ENCODE measurements at regions not wholly inside any gene's neighbourhood (a gene's known extent, or its start where the extent isn't known, plus 50 kb on each side); places are given as distances from the start of the nearest gene placed in this dataset.

- Histone ChIP-seq H3K9me3 (ENCODE audit: low read depth, low read length) (no peaks in the 10 kb centered on the region), H3K4me1 (ENCODE audit: insufficient read depth, low read length) (no peaks in the 10 kb centered on the region), H3K27me3 (ENCODE audit: insufficient read depth, low read length) (no peaks in the 10 kb centered on the region), H3K4me3 (ENCODE audit: low read length) (no peak overlapping the region)
Observed at GRCh38 chr5:3542769-3543168, 52.9 kb upstream of the IRX1 start.

- Histone ChIP-seq H3K4me3 (ENCODE audit: low read length) (no peak overlapping the region), H3K4me1 (ENCODE audit: insufficient read depth, low read length) (no peaks in the 10 kb centered on the region), H3K9me3 (ENCODE audit: low read depth, low read length) (no peaks in the 10 kb centered on the region), H3K27me3 (ENCODE audit: insufficient read depth, low read length) (no peaks in the 10 kb centered on the region)
Observed at GRCh38 chr5:3542158-3542557, 53.5 kb upstream of the IRX1 start.

- H3K4me1 ChIP-seq (ENCODE audit: insufficient read depth, low read length) = no peaks in the 10 kb centered on the region
- H3K9me3 ChIP-seq (ENCODE audit: low read depth, low read length) = no peaks in the 10 kb centered on the region
- H3K4me3 ChIP-seq (ENCODE audit: low read length) = no peak overlapping the region
- no peaks in the 10 kb centered on the region for H3K27me3 ChIP-seq (ENCODE audit: insufficient read depth, low read length)
Observed at GRCh38 chr5:3538886-3539285, 56.7 kb upstream of the IRX1 start.

- Histone ChIP-seq H3K27me3 (ENCODE audit: insufficient read depth, low read length) (no peaks in the 10 kb centered on the region), H3K4me3 (ENCODE audit: low read length) (no peak overlapping the region), H3K4me1 (ENCODE audit: insufficient read depth, low read length) (no peaks in the 10 kb centered on the region), H3K9me3 (ENCODE audit: low read depth, low read length) (no peaks in the 10 kb centered on the region)
Observed at GRCh38 chr5:3537942-3538341, 57.7 kb upstream of the IRX1 start.

- Histone ChIP-seq H3K4me3 (ENCODE audit: low read length) (no peak overlapping the region), H3K9me3 (ENCODE audit: low read depth, low read length) (no peaks in the 10 kb centered on the region), H3K27me3 (ENCODE audit: insufficient read depth, low read length) (no peaks in the 10 kb centered on the region), H3K4me1 (ENCODE audit: insufficient read depth, low read length) (no peaks in the 10 kb centered on the region)
Observed at GRCh38 chr5:3535414-3536211, 60.0 kb upstream of the IRX1 start.

GRCh38 chr5:3534997-3535396 is 60.6 kb upstream of the IRX1 start:
- no peaks in the 10 kb centered on the region for H3K4me1 ChIP-seq (ENCODE audit: insufficient read depth, low read length)
- H3K27me3 ChIP-seq (ENCODE audit: insufficient read depth, low read length) = no peaks in the 10 kb centered on the region

GRCh38 chr5:3531320-3531986 is 64.2 kb upstream of the IRX1 start:
- Histone ChIP-seq H3K27me3 (ENCODE audit: insufficient read depth, low read length) (no peaks in the 10 kb centered on the region), H3K4me1 (ENCODE audit: insufficient read depth, low read length) (no peaks in the 10 kb centered on the region), H3K4me3 (ENCODE audit: low read length) (no peak overlapping the region), H3K9me3 (ENCODE audit: low read depth, low read length) (no peaks in the 10 kb centered on the region)

More at GRCh38 chr5:3534997-3535396, 60.6 kb upstream of the IRX1 start:
- H3K4me3 ChIP-seq (ENCODE audit: low read length) = no peak overlapping the region
- no peaks in the 10 kb centered on the region for H3K9me3 ChIP-seq (ENCODE audit: low read depth, low read length)

GRCh38 chr5:3530251-3530650 is 65.4 kb upstream of the IRX1 start:
- no peaks in the 10 kb centered on the region for H3K27me3 ChIP-seq (ENCODE audit: insufficient read depth, low read length)
- no peaks in the 10 kb centered on the region for H3K9me3 ChIP-seq (ENCODE audit: low read depth, low read length)
- H3K4me1 ChIP-seq (ENCODE audit: insufficient read depth, low read length) = no peaks in the 10 kb centered on the region
- no peak overlapping the region for H3K4me3 ChIP-seq (ENCODE audit: low read length)

- no peak overlapping the region for H3K4me3 ChIP-seq (ENCODE audit: low read length)
- no peaks in the 10 kb centered on the region for H3K4me1 ChIP-seq (ENCODE audit: insufficient read depth, low read length)
- H3K27me3 ChIP-seq (ENCODE audit: insufficient read depth, low read length) = no peaks in the 10 kb centered on the region
- H3K9me3 ChIP-seq (ENCODE audit: low read depth, low read length) = no peaks in the 10 kb centered on the region
Observed at GRCh38 chr5:3526551-3527185, 69.0 kb upstream of the IRX1 start.

- Histone ChIP-seq H3K4me1 (ENCODE audit: insufficient read depth, low read length) (no peaks in the 10 kb centered on the region), H3K27me3 (ENCODE audit: insufficient read depth, low read length) (no peaks in the 10 kb centered on the region), H3K9me3 (ENCODE audit: low read depth, low read length) (no peaks in the 10 kb centered on the region), H3K4me3 (ENCODE audit: low read length) (no peak overlapping the region)
Observed at GRCh38 chr5:3522491-3522890, 73.1 kb upstream of the IRX1 start.

- no peak overlapping the region for H3K4me3 ChIP-seq (ENCODE audit: low read length)
- no peaks in the 10 kb centered on the region for H3K4me1 ChIP-seq (ENCODE audit: insufficient read depth, low read length)
- H3K27me3 ChIP-seq (ENCODE audit: insufficient read depth, low read length) = no peaks in the 10 kb centered on the region
- no peaks in the 10 kb centered on the region for H3K9me3 ChIP-seq (ENCODE audit: low read depth, low read length)
Observed at GRCh38 chr5:3518576-3518975, 77.1 kb upstream of the IRX1 start.

GRCh38 chr5:3518051-3518450 is 77.6 kb upstream of the IRX1 start:
- no peak overlapping the region for H3K4me3 ChIP-seq (ENCODE audit: low read length)
- no peaks in the 10 kb centered on the region for H3K9me3 ChIP-seq (ENCODE audit: low read depth, low read length)
- H3K27me3 ChIP-seq (ENCODE audit: insufficient read depth, low read length) = no peaks in the 10 kb centered on the region
- no peaks in the 10 kb centered on the region for H3K4me1 ChIP-seq (ENCODE audit: insufficient read depth, low read length)

GRCh38 chr5:3517348-3517747 is 78.3 kb upstream of the IRX1 start:
- no peaks in the 10 kb centered on the region for H3K4me1 ChIP-seq (ENCODE audit: insufficient read depth, low read length)
- no peaks in the 10 kb centered on the region for H3K9me3 ChIP-seq (ENCODE audit: low read depth, low read length)
- H3K27me3 ChIP-seq (ENCODE audit: insufficient read depth, low read length) = no peaks in the 10 kb centered on the region
- no peak overlapping the region for H3K4me3 ChIP-seq (ENCODE audit: low read length)

- Histone ChIP-seq H3K4me3 (ENCODE audit: low read length) (no peak overlapping the region), H3K4me1 (ENCODE audit: insufficient read depth, low read length) (no peaks in the 10 kb centered on the region), H3K9me3 (ENCODE audit: low read depth, low read length) (peaks cover 8% of the 10 kb centered on the region), H3K27me3 (ENCODE audit: insufficient read depth, low read length) (no peaks in the 10 kb centered on the region)
Observed at GRCh38 chr5:3512361-3513095, 83.1 kb upstream of the IRX1 start.

GRCh38 chr5:3511934-3512333 is 83.7 kb upstream of the IRX1 start:
- H3K9me3 ChIP-seq (ENCODE audit: low read depth, low read length) = peaks cover 8% of the 10 kb centered on the region
- no peaks in the 10 kb centered on the region for H3K27me3 ChIP-seq (ENCODE audit: insufficient read depth, low read length)
- H3K4me1 ChIP-seq (ENCODE audit: insufficient read depth, low read length) = no peaks in the 10 kb centered on the region
- no peak overlapping the region for H3K4me3 ChIP-seq (ENCODE audit: low read length)
